GM23338 (cell line): ENCODE measurements at regions not wholly inside any gene's neighbourhood (a gene's known extent, or its start where the extent isn't known, plus 50 kb on each side); places are given as distances from the start of the nearest gene placed in this dataset.

ENCODE experiments used
- ATAC-seq: fragments of 200-7000 bp; cut with Tn5 transposase; 3 replicates; pipeline ENCODE4 v1.9.1; 2020
- DNase-seq: peaks from one replicate; pipeline ENCODE4 v3.0.0-alpha.2; 2015; ENCODE audit warnings: low spot score
- H2AFZ ChIP-seq: fragments of 200-600 bp; sonication (generic); 2 replicates; pipeline ENCODE4 v1.8.0; 2016; ENCODE audit warnings: antibody characterized with exemption, mild to moderate bottlenecking, moderate library complexity
- H3F3A ChIP-seq: fragments of 200-600 bp; sonication (generic); replicated peaks from 2 replicates; pipeline ENCODE4 v1.8.0; 2017; ENCODE audit warnings: antibody characterized with exemption, mixed run types, low read depth
- H3K27ac ChIP-seq: fragments of 200-600 bp; sonication (generic); 2 replicates; pipeline ENCODE4 v1.6.1; 2016; ENCODE audit warnings: low read depth
- H3K27me3 ChIP-seq: fragments of 200-600 bp; sonication (generic); 2 replicates; pipeline ENCODE4 v1.8.0; 2016; ENCODE audit warnings: mild to moderate bottlenecking, mixed run types, moderate library complexity; ENCODE audit not compliant: insufficient read depth
- H3K36me3 ChIP-seq: fragments of 200-600 bp; sonication (generic); 2 replicates; pipeline ENCODE4 v1.8.0; 2016; ENCODE audit warnings: mild to moderate bottlenecking; ENCODE audit not compliant: insufficient read depth
- H3K4me1 ChIP-seq: fragments of 200-600 bp; sonication (generic); 2 replicates; pipeline ENCODE4 v1.8.0; 2016; ENCODE audit warnings: mild to moderate bottlenecking, moderate library complexity; ENCODE audit not compliant: insufficient read depth
- H3K4me2 ChIP-seq: fragments of 200-600 bp; sonication (generic); 2 replicates; pipeline ENCODE4 v1.7.1; 2017; ENCODE audit warnings: mixed run types
- H3K4me3 ChIP-seq: fragments of 200-600 bp; sonication (generic); 2 replicates; pipeline ENCODE4 v1.6.1; 2016; ENCODE audit warnings: mixed run types
- H3K79me2 ChIP-seq: fragments of 200-600 bp; sonication (generic); replicated peaks from 2 replicates; pipeline ENCODE4 v1.8.0; 2017; ENCODE audit warnings: mild to moderate bottlenecking; ENCODE audit not compliant: insufficient read depth
- H3K9me2 ChIP-seq: fragments of 200-600 bp; sonication (generic); 2 replicates; pipeline ENCODE4 v1.8.0; 2017; ENCODE audit not compliant: insufficient read depth
- H4K20me1 ChIP-seq: fragments of 200-600 bp; sonication (generic); replicated peaks from 2 replicates; pipeline ENCODE4 v1.8.0; 2017; ENCODE audit warnings: mild to moderate bottlenecking; ENCODE audit not compliant: insufficient read depth
- H3K27ac Mint-ChIP-seq: 2 replicates; pipeline ENCODE4 v1.8.0; 2020; ENCODE audit warnings: inconsistent platforms, mild to moderate bottlenecking, moderate library complexity, mixed read lengths
- H3K27me3 Mint-ChIP-seq: 3 replicates; pipeline ENCODE4 v1.8.0; 2022; ENCODE audit warnings: low read depth, mild to moderate bottlenecking, moderate library complexity, mixed read lengths, inconsistent platforms; ENCODE audit not compliant: insufficient read depth, poor library complexity
- H3K36me3 Mint-ChIP-seq: 3 replicates; pipeline ENCODE4 v1.8.0; 2021; ENCODE audit warnings: low read depth, mild to moderate bottlenecking, inconsistent platforms, moderate library complexity, mixed read lengths
- H3K4me1 Mint-ChIP-seq: 3 replicates; pipeline ENCODE4 v1.8.0; 2020; ENCODE audit warnings: mild to moderate bottlenecking, inconsistent platforms, mixed read lengths
- H3K4me3 Mint-ChIP-seq: 3 replicates; pipeline ENCODE4 v1.8.0; 2021; ENCODE audit warnings: moderate library complexity, mild to moderate bottlenecking, inconsistent platforms, mixed read lengths
- H3K9me3 Mint-ChIP-seq: 3 replicates; pipeline ENCODE4 v1.8.0; 2020; ENCODE audit warnings: moderate library complexity, mild to moderate bottlenecking, inconsistent platforms, mixed read lengths
- CTCF ChIP-seq, 2 experiments: fragments of 200-600 bp in 1 of 2; sonication (generic) in 1 of 2; conservative IDR thresholded peaks; 2 replicates each; pipeline versions ENCODE4 v1.5.1 to v1.6.1; 2016 to 2017; ENCODE audit warnings: antibody characterized with exemption in 2 of 2, low read depth in 2 of 2, mild to moderate bottlenecking in 2 of 2, moderate library complexity in 1 of 2
- ETS1 ChIP-seq: IDR thresholded peaks from 2 replicates; pipeline ENCODE4 v1.6.1; 2016; ENCODE audit warnings: antibody characterized with exemption
- EZH2phosphoT487 ChIP-seq: fragments of 200-600 bp; sonication (generic); IDR thresholded peaks from one replicate; pipeline ENCODE4 v1.8.1; 2018; ENCODE audit warnings: antibody characterized with exemption; ENCODE audit not compliant: unreplicated experiment
- JUNB ChIP-seq: IDR thresholded peaks from one replicate; pipeline ENCODE4 v1.6.1; 2016; ENCODE audit warnings: antibody characterized with exemption; ENCODE audit not compliant: unreplicated experiment
- POLR2AphosphoS5 ChIP-seq: IDR thresholded peaks from 2 replicates; pipeline ENCODE4 v1.6.1; 2016; ENCODE audit warnings: antibody characterized with exemption, low read depth
- REST ChIP-seq: IDR thresholded peaks from one replicate; pipeline ENCODE4 v1.6.1; 2018; ENCODE audit warnings: antibody characterized with exemption; ENCODE audit not compliant: unreplicated experiment
- ZNF331 ChIP-seq: fragments of 250-450 bp; sonication (Bioruptor Pico); IDR thresholded peaks from 2 replicates; pipeline ENCODE4 v1.5.0; 2020; ENCODE audit warnings: low read depth, mild to moderate bottlenecking, moderate library complexity
- ZNF462 ChIP-seq: fragments of 250-450 bp; sonication (Bioruptor Pico); IDR thresholded peaks from 2 replicates; pipeline ENCODE4 v1.5.0; 2020; ENCODE audit warnings: mild to moderate bottlenecking, moderate library complexity

GRCh38 chr10:83078645-83079044, 1060.7 kb upstream of the GHITM start:
- Histone ChIP-seq H3K27ac (peak overlapping the region; percentile 85), H3K4me1 (peaks cover 17% of the 10 kb centered on the region; the same call in 1 of the 2 replicates), H3K27me3 (no peaks in the 10 kb centered on the region), H3K36me3 (no peaks in the 10 kb centered on the region), H3K79me2 (no peaks in the 10 kb centered on the region), H4K20me1 (no peaks in the 10 kb centered on the region), H3K4me2 (0 out of 2 replicates have a peak overlapping the region, but pooled peaks have one; percentile 0), H3K9me2 (peaks cover 16% of the 10 kb centered on the region), H3F3A (no peaks in the 10 kb centered on the region), H3K4me3 (no peak overlapping the region), H2AFZ (no peak overlapping the region; the same call in 1 of the 2 replicates)
- Mint-ChIP-seq H3K4me1 (peaks cover 20% of the 10 kb centered on the region), H3K36me3 (peaks cover 43% of the 10 kb centered on the region), H3K27ac (peak overlapping the region; percentile 90), H3K9me3 (peaks cover 44% of the 10 kb centered on the region), H3K4me3 (no peak overlapping the region), H3K27me3 (peaks cover 4% of the 10 kb centered on the region)
- DNase-seq (peak; percentile 7), ATAC-seq (peak; percentile 78)
- TF ChIP-seq ETS1 (no peak), CTCF (conservative IDR thresholded peaks at IDR 0.05; ENCODE audit: low read depth in 2 of 2) (no peak), POLR2AphosphoS5 (no peak)

GRCh38 chr10:83083831-83084230, 1055.5 kb upstream of the GHITM start:
- no peaks in the 10 kb centered on the region for H3K36me3 ChIP-seq
- no peaks in the 10 kb centered on the region for H4K20me1 ChIP-seq
- H2AFZ ChIP-seq = no peak overlapping the region
- H3K4me1 ChIP-seq = peaks cover 6% of the 10 kb centered on the region; the same call in 1 of the 2 replicates
- no peaks in the 10 kb centered on the region for H3K79me2 ChIP-seq
- Mint-ChIP-seq H3K9me3 (peaks cover 36% of the 10 kb centered on the region), H3K27ac (no peak overlapping the region), H3K27me3 (peaks cover 3% of the 10 kb centered on the region), H3K4me3 (no peak overlapping the region), H3K4me1 (peaks cover 7% of the 10 kb centered on the region), H3K36me3 (peaks cover 31% of the 10 kb centered on the region)
- no peak overlapping the region for H3K27ac ChIP-seq
- no peaks in the 10 kb centered on the region for H3K27me3 ChIP-seq
- no peak for ATAC-seq
- H3K4me3 ChIP-seq = no peak overlapping the region
- DNase-seq = no peak
- no peaks in the 10 kb centered on the region for H3F3A ChIP-seq
- H3K4me2 ChIP-seq = no peak overlapping the region
- H3K9me2 ChIP-seq = peaks cover 10% of the 10 kb centered on the region
- TF ChIP-seq JUNB = no peak
- no peak for TF ChIP-seq EZH2phosphoT487
- TF ChIP-seq ZNF331 (CRISPR knock-in tag) = no peak
- no peak for TF ChIP-seq ETS1
- TF ChIP-seq REST = no peak
- TF ChIP-seq ZNF462 (CRISPR knock-in tag) = no peak
